Naive B cell (primary cell): ENCODE measurements at regions not wholly inside any gene's neighbourhood (a gene's known extent, or its start where the extent isn't known, plus 50 kb on each side); places are given as distances from the start of the nearest gene placed in this dataset.

Experiments used
- ATAC-seq, 2 donors: fragments of 150-1000 bp; cut with Tn5 transposase; 2 replicates each; pipeline ENCODE4 v1.10.0; 2021; ENCODE audit warnings: low read depth in 2 of 2, mild to moderate bottlenecking in 2 of 2, moderate library complexity in 2 of 2
- DNase-seq: peaks from one replicate; pipeline ENCODE4 v3.0.0; 2022
- H3K27ac Mint-ChIP-seq, 6 donors: one replicate each; pipeline ENCODE4 v1.8.0; 2020 to 2022; ENCODE audit warnings: mild to moderate bottlenecking in 6 of 6, mixed read lengths in 6 of 6, moderate library complexity in 5 of 6, inconsistent platforms in 2 of 6
- H3K27me3 Mint-ChIP-seq, 3 donors: one replicate each; pipeline ENCODE4 v1.8.0; 2021 to 2022; ENCODE audit warnings: mixed read lengths in 3 of 3, mild to moderate bottlenecking in 1 of 3
- H3K36me3 Mint-ChIP-seq, 2 donors: one replicate each; pipeline ENCODE4 v1.8.0; 2020 to 2022; ENCODE audit warnings: mixed read lengths in 2 of 2, inconsistent platforms in 1 of 2, mild to moderate bottlenecking in 1 of 2
- H3K4me1 Mint-ChIP-seq, 3 donors: one replicate each; pipeline ENCODE4 v1.8.0; 2020 to 2022; ENCODE audit warnings: mixed read lengths in 3 of 3, inconsistent platforms in 1 of 3, mild to moderate bottlenecking in 1 of 3, moderate library complexity in 1 of 3
- H3K4me3 Mint-ChIP-seq, 8 donors: one replicate each; pipeline ENCODE4 v1.8.0; 2020 to 2022; ENCODE audit warnings: mild to moderate bottlenecking in 8 of 8, mixed read lengths in 8 of 8, moderate library complexity in 8 of 8, inconsistent platforms in 2 of 8
- H3K9me3 Mint-ChIP-seq, 7 donors: one replicate each; pipeline ENCODE4 v1.8.0; 2020 to 2022; ENCODE audit warnings: mixed read lengths in 7 of 7, mild to moderate bottlenecking in 5 of 7, inconsistent platforms in 2 of 7, moderate library complexity in 1 of 7

DNA sequence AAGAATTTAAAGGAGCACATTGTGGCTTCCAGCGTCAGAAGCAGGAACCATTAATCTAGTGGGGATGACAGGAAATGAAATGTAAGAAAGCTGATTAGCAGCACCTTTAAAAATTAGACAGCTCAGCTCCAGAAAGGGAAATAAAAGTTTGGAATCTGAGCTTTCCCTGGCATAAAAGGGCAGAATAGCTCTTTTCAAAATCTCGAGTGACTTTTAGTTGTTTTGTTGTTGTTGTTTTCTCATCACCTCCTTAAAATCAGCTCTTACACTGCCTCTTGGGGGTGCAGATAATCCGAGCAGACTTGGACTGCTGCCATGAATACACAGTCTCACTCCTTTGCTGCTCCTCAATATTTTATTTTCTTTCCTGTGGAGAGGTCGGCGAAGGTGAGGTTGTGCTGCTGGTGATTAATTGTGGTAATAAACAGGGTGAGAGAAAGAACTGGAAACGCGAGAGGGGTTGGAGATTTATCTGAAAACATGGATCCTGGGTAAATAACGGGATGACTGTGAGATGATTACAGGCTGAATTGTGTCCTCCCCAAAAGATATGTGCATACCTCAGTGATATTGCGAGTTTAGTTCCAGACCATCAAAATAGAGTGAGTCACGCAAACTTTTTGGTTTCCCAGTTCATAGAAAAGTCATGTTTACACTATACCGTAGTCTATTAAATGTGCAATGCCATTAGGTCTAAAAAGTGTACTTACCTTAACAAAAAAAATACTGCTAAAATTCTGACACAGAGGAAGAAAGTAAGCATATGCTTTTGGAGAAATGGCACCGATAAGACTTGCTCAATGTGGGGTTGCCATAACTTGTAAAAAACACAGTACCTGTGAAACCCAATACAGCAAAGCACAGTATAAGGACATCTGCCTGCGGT, 787.7 kb downstream of the UQCRFS1 start:
- Mint-ChIP-seq H3K4me1 (peaks cover 3 to 12% (median 6%) of the 10 kb centered on the region in 3 donors), H3K27ac (no peak overlapping the region), H3K36me3 (no peaks in the 10 kb centered on the region), H3K27me3 (peaks cover 0 to 11% (median 8%) of the 10 kb centered on the region in 3 donors), H3K9me3 (peaks cover 0 to 7% (median 2%) of the 10 kb centered on the region in 7 donors), H3K4me3 (peak overlapping the region in 1 of 8 donors; percentile 7)
- no peak for ATAC-seq
- no peak for DNase-seq

DNA sequence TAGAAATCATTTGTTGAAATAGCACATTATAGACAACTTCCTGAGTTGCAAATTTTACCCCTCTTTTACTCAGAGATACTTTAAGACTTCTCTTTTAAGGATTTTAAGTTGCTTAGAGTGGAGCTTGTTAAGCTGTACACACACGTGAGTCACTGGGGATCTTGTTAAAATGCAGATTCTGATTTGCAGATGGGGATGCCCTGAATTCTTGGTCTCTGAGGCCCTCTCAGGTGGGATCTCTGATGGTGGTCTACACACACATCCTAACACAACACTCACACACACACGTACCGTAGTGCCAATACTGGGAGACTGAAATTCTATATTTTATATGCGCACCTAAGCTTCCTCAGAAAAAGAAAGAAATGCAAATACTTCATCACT, 788.3 kb downstream of the UQCRFS1 start:
- peaks cover 0 to 11% (median 8%) of the 10 kb centered on the region in 3 donors for H3K27me3 Mint-ChIP-seq

GRCh38 chr19:28424077-28424476, 788.9 kb downstream of the UQCRFS1 start:
- peaks cover 0 to 7% (median 0%) of the 10 kb centered on the region in 7 donors for H3K9me3 Mint-ChIP-seq
- DNase-seq: no peak
- H3K27ac Mint-ChIP-seq: peak overlapping the region in 1 of 6 donors; percentile 69
- ATAC-seq: no peak
- peaks cover 0 to 3% (median 0%) of the 10 kb centered on the region in 3 donors for H3K4me1 Mint-ChIP-seq
- H3K36me3 Mint-ChIP-seq: no peaks in the 10 kb centered on the region
- H3K27me3 Mint-ChIP-seq: peaks cover 0 to 11% (median 8%) of the 10 kb centered on the region in 3 donors
- no peak overlapping the region for H3K4me3 Mint-ChIP-seq

More for the DNA sequence above, 788.3 kb downstream of the UQCRFS1 start:
- no peaks in the 10 kb centered on the region for H3K36me3 Mint-ChIP-seq
- ATAC-seq (no peak), DNase-seq (no peak)
- H3K9me3 Mint-ChIP-seq: peaks cover 0 to 7% (median 2%) of the 10 kb centered on the region in 7 donors
- no peak overlapping the region for H3K4me3 Mint-ChIP-seq
- H3K27ac Mint-ChIP-seq: no peak overlapping the region
- peaks cover 3 to 6% (median 6%) of the 10 kb centered on the region in 3 donors for H3K4me1 Mint-ChIP-seq

DNA sequence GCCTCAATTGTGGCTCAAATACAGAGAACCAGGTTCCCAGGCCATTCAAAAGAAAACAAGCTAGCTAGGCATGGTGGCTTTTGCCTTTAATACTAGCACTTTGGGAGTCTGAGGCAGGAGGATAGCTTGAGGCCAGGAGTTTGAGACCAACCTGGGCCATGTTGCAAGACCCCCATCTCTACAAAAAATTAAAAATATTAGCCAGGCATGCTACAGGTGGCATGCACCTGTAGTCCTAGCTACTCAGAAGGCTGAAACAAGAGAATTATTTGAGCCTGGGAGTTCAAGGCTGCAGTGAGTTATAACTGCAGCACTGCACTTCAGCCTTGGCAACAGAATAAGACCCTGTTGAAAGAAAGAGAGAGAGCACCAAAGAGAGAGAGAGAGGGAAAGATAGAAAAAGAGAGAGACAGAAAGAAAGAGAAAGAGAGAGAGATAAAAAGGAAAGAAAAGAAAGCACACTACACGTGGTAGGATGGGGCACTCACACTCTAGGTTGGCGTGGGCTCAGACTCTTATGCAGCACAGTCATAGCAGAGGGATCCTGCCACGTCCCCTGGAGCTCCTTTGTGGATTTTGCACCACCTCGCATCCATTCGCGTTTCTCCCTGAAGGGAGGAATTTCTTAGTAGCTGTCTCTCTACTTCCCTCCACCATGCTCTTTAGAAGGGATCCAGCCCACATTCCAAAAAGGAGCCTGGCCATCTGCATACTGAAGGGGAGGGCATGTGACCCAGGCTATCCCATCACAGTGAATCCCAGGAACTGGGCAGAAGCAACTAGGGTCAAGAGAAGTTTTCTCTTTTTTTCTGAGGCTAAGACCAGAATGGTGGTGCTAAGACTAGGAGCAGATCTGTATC, 789.9 kb downstream of the UQCRFS1 start:
- H3K9me3 Mint-ChIP-seq: peaks cover 0 to 7% (median 0%) of the 10 kb centered on the region in 7 donors
- no peaks in the 10 kb centered on the region for H3K36me3 Mint-ChIP-seq
- DNase-seq (no peak), ATAC-seq (no peak)
- peaks cover 0 to 11% (median 8%) of the 10 kb centered on the region in 3 donors for H3K27me3 Mint-ChIP-seq
- H3K4me3 Mint-ChIP-seq: no peak overlapping the region
- no peak overlapping the region for H3K27ac Mint-ChIP-seq
- H3K4me1 Mint-ChIP-seq: peaks cover 0 to 3% (median 0%) of the 10 kb centered on the region in 3 donors

GRCh38 chr19:28422046-28422445, 790.9 kb downstream of the UQCRFS1 start:
- Mint-ChIP-seq H3K27me3 (peaks cover 0 to 11% (median 8%) of the 10 kb centered on the region in 3 donors), H3K27ac (no peak overlapping the region), H3K36me3 (no peaks in the 10 kb centered on the region), H3K9me3 (peaks cover 0 to 7% (median 0%) of the 10 kb centered on the region in 7 donors), H3K4me3 (no peak overlapping the region), H3K4me1 (peaks cover 0 to 3% (median 0%) of the 10 kb centered on the region in 3 donors)
- ATAC-seq (no peak), DNase-seq (no peak)

DNA sequence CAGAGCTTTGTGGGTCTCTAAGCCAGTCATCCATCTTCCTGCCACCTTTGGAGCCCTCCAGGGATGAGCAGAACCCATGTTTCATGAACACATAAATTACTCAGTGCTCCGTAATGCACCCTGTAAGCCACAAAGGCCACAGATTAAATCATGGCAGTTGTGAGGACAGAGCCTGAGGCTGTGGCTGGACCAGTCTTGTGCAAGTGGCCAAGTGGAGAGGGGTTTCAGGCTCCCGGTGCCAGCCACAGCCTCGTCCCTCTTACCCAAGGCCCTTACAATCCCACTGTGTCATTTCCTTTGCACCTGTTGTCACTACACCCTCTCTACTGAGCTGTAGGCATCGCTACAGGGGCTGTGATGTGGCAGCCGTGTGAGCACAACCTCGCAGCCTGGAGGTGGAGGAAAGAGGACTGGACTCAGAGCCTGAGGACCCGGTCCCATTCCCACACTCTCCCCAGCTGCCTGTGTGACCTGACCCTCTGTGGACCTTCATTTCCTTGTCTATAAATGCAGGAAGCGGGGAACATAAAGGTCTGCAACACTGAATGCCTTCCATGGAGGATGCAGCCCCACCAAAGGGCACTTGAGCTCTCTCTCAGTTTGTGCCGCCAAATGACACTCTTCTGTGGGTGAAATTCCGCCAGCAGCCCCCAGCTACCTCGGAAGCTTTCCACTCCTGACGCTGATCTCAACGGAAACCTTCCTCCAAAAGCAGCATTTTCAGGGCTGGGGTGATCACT, 792.0 kb downstream of the UQCRFS1 start:
- Mint-ChIP-seq H3K27ac (peak overlapping the region in 1 of 6 donors; percentile 19), H3K27me3 (peaks cover 0 to 11% (median 8%) of the 10 kb centered on the region in 3 donors), H3K36me3 (no peaks in the 10 kb centered on the region), H3K4me1 (peaks cover 0 to under 1% (median 0%) of the 10 kb centered on the region in 3 donors), H3K9me3 (peaks cover 0 to 4% (median under 1%) of the 10 kb centered on the region in 7 donors), H3K4me3 (no peak overlapping the region)
- ATAC-seq (no peak), DNase-seq (no peak)

GRCh38 chr19:28419312-28419711, 793.6 kb downstream of the UQCRFS1 start:
- H3K27ac Mint-ChIP-seq: no peak overlapping the region
- DNase-seq (no peak), ATAC-seq (no peak)
- H3K4me1 Mint-ChIP-seq: no peaks in the 10 kb centered on the region
- H3K9me3 Mint-ChIP-seq: peaks cover 0 to 4% (median 1%) of the 10 kb centered on the region in 7 donors
- no peak overlapping the region for H3K4me3 Mint-ChIP-seq
- no peaks in the 10 kb centered on the region for H3K36me3 Mint-ChIP-seq
- peaks cover 0 to 11% (median 8%) of the 10 kb centered on the region in 3 donors for H3K27me3 Mint-ChIP-seq

- peaks cover 0 to 4% (median 0%) of the 10 kb centered on the region in 7 donors for H3K9me3 Mint-ChIP-seq
- no peak for ATAC-seq
- no peaks in the 10 kb centered on the region for H3K36me3 Mint-ChIP-seq
- H3K4me3 Mint-ChIP-seq: no peak overlapping the region
- H3K4me1 Mint-ChIP-seq: no peaks in the 10 kb centered on the region
- no peak overlapping the region for H3K27ac Mint-ChIP-seq
- peaks cover 0 to 11% (median 0%) of the 10 kb centered on the region in 3 donors for H3K27me3 Mint-ChIP-seq
- DNase-seq: no peak
Observed at GRCh38 chr19:28417361-28417760, 795.6 kb downstream of the UQCRFS1 start.

DNA sequence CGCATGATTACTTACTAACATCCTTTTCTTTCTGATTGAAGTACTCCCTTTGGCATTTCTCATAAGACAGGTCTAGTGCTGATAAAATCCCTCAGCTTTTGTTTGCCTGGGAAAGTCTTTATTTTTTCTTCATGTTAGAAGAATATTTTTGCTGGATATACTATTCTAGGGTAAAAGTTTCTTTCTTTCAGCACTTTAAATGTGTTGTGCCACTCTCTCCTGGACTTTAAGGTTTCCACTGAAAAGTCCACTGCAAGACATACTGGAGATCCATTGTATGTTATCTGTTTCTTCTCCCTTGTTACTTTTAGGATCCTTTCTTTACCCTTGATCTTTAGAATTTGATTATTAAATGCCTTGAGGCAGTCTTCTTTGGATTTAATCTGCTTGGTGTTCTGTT, 796.7 kb downstream of the UQCRFS1 start:
- no peaks in the 10 kb centered on the region for H3K36me3 Mint-ChIP-seq
- H3K4me3 Mint-ChIP-seq: peak overlapping the region in 1 of 8 donors; percentile 24
- no peak overlapping the region for H3K27ac Mint-ChIP-seq
- DNase-seq (no peak), ATAC-seq (no peak)
- H3K4me1 Mint-ChIP-seq: no peaks in the 10 kb centered on the region
- peaks cover 0 to 4% (median 0%) of the 10 kb centered on the region in 3 donors for H3K27me3 Mint-ChIP-seq
- peaks cover 0 to 4% (median 0%) of the 10 kb centered on the region in 7 donors for H3K9me3 Mint-ChIP-seq

DNA sequence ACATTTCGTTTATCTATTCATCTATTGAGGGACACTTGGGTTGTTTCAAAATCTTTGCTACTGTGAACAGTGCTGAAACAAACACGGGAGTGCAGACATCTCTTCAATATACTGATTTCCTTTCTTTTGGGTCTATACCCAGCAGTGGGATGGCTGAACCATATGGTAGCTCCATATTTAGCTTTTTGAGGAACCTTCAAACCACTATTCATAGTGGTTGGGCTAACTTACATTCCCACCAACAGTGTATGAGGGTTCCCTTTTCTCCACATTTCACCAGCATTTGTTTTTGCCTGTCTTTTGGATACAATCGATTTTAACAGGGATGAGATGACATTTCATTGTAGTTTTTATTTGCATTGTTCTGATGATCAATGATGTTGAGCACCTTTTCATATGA, 798.2 kb downstream of the UQCRFS1 start:
- H3K4me1 Mint-ChIP-seq: no peaks in the 10 kb centered on the region
- no peak overlapping the region for H3K4me3 Mint-ChIP-seq
- peaks cover 0 to 4% (median 0%) of the 10 kb centered on the region in 7 donors for H3K9me3 Mint-ChIP-seq
- no peak for DNase-seq
- ATAC-seq: no peak
- H3K27me3 Mint-ChIP-seq: no peaks in the 10 kb centered on the region
- H3K36me3 Mint-ChIP-seq: no peaks in the 10 kb centered on the region
- no peak overlapping the region for H3K27ac Mint-ChIP-seq

GRCh38 chr19:28409859-28410258, 803.1 kb downstream of the UQCRFS1 start:
- H3K4me1 Mint-ChIP-seq: peaks cover 0 to 29% (median 0%) of the 10 kb centered on the region in 3 donors
- H3K36me3 Mint-ChIP-seq: no peaks in the 10 kb centered on the region
- H3K9me3 Mint-ChIP-seq: no peaks in the 10 kb centered on the region
- DNase-seq: no peak
- peaks cover 7 to 18% (median 7%) of the 10 kb centered on the region in 3 donors for H3K27me3 Mint-ChIP-seq
- ATAC-seq: no peak
- no peak overlapping the region for H3K4me3 Mint-ChIP-seq
- no peak overlapping the region for H3K27ac Mint-ChIP-seq

GRCh38 chr19:28406966-28407365, 806.0 kb downstream of the UQCRFS1 start:
- H3K36me3 Mint-ChIP-seq: peaks cover 0 to 6% of the 10 kb centered on the region in 2 donors
- peaks cover 0 to 34% (median 4%) of the 10 kb centered on the region in 3 donors for H3K4me1 Mint-ChIP-seq
- no peak for DNase-seq
- H3K27ac Mint-ChIP-seq: peak overlapping the region in 1 of 6 donors; percentile 74
- H3K9me3 Mint-ChIP-seq: peaks cover 0 to 4% (median 2%) of the 10 kb centered on the region in 7 donors
- no peak for ATAC-seq
- peaks cover 12 to 29% (median 14%) of the 10 kb centered on the region in 3 donors for H3K27me3 Mint-ChIP-seq
- H3K4me3 Mint-ChIP-seq: no peak overlapping the region
